CD4-positive, alpha-beta T cell (primary cell): ENCODE measurements at regions not wholly inside any gene's neighbourhood (a gene's known extent, or its start where the extent isn't known, plus 50 kb on each side); places are given as distances from the start of the nearest gene placed in this dataset.
"Not testable (repeated sequence)": the region's sequence is repeated elsewhere in the genome, so short reads cannot be mapped to it uniquely, and the experiment has no call there.

Source experiments
- ATAC-seq: fragments of 200-7000 bp; cut with Tn5 transposase; one replicate; pipeline ENCODE4 v1.10.0; 2022; ENCODE audit warnings: mild to moderate bottlenecking; ENCODE audit not compliant: poor library complexity
- CTCF ChIA-PET: fragments of 350-600 bp; sonication (Branson Sonifier 250); formaldehyde crosslinking; loops from one replicate; lab custom pipeline; 2021; ENCODE audit warnings: antibody characterized with exemption, inconsistent platforms; lab: Charles Lee
- POLR2A ChIA-PET: fragments of 350-600 bp; sonication (Branson Sonifier 250); formaldehyde crosslinking; loops from one replicate; lab custom pipeline; 2021; ENCODE audit warnings: antibody characterized with exemption, inconsistent platforms; lab: Charles Lee
- DNase-seq, 14 experiments: peaks; one replicate each; pipeline ENCODE4 v3.0.0-alpha.2; 2013 to 2020; ENCODE audit warnings: mixed read lengths in 2 of 14
- H3K27ac ChIP-seq, 2 donors: one replicate each; pipeline versions ENCODE4 v1.5.1 to v1.7.0; 2013; ENCODE audit warnings: low read length in 2 of 2, low read depth in 1 of 2, mild to moderate bottlenecking in 1 of 2
- H3K27me3 ChIP-seq, 2 experiments: 1 replicate in 1 of 2; 2 replicates in 1 of 2; pipeline versions ENCODE4 v1.6.1 to v1.7.0; 2013; ENCODE audit warnings: low read length in 2 of 2, control low read depth in 1 of 2, mild to moderate bottlenecking in 1 of 2, moderate library complexity in 1 of 2; ENCODE audit not compliant: insufficient read depth in 2 of 2, control insufficient read depth in 1 of 2
- H3K36me3 ChIP-seq: one replicate; pipeline ENCODE4 v1.6.1; 2013; ENCODE audit warnings: low read length, control low read depth; ENCODE audit not compliant: insufficient read depth
- H3K4me1 ChIP-seq: one replicate; pipeline ENCODE4 v1.6.1; 2013; ENCODE audit warnings: low read length, control low read depth; ENCODE audit not compliant: insufficient read depth
- H3K4me3 ChIP-seq: one replicate; pipeline ENCODE4 v1.5.1; 2013; ENCODE audit warnings: mild to moderate bottlenecking, low read length, moderate library complexity
- H3K9me3 ChIP-seq, 2 experiments: 1 replicate in 1 of 2; 2 replicates in 1 of 2; pipeline versions ENCODE4 v1.6.1 to v1.7.0; 2013; ENCODE audit warnings: low read length in 2 of 2, mild to moderate bottlenecking in 2 of 2, control low read depth in 1 of 2, moderate library complexity in 1 of 2; ENCODE audit not compliant: control insufficient read depth in 1 of 2, insufficient read depth in 1 of 2
- H3K27ac Mint-ChIP-seq: one replicate; pipeline ENCODE4 v1.8.0; 2020; ENCODE audit warnings: mixed read lengths
- H3K27me3 Mint-ChIP-seq: one replicate; pipeline ENCODE4 v1.8.0; 2021; ENCODE audit warnings: mixed read lengths
- H3K36me3 Mint-ChIP-seq: one replicate; pipeline ENCODE4 v1.8.0; 2021; ENCODE audit warnings: low read depth, mixed read lengths
- H3K4me1 Mint-ChIP-seq: one replicate; pipeline ENCODE4 v1.8.0; 2021; ENCODE audit warnings: low read depth, mixed read lengths
- H3K4me3 Mint-ChIP-seq: one replicate; pipeline ENCODE4 v1.8.0; 2020; ENCODE audit warnings: mild to moderate bottlenecking, mixed read lengths
- H3K9me3 Mint-ChIP-seq: one replicate; pipeline ENCODE4 v1.8.0; 2020; ENCODE audit warnings: mixed read lengths
- CTCF ChIP-seq: fragments of 200-600 bp; IDR thresholded peaks from one replicate; pipeline ENCODE4 v1.8.0; 2022; ENCODE audit warnings: antibody characterized with exemption, mild to moderate bottlenecking
- intact Hi-C, 2 experiments: fragments of 100-400 bp; cut with DNase I in 1 of 2; cut with micrococcal nuclease in 1 of 2; formaldehyde crosslinking; loops; one replicate each; pipeline versions ENCODE4 v1.15.1 to v1.9.0; 2023 to 2025; cut with DNase I, micrococcal nuclease

GRCh38 chr11:69587454-69588090 lies 53.4 kb upstream of the CCND1 start:
- no peak overlapping the region for H3K4me3 Mint-ChIP-seq

GRCh38 chr11:69588270-69588669 lies 52.7 kb upstream of the CCND1 start:
- ATAC-seq: no peak
- H3K9me3 ChIP-seq: peaks cover 0 to 4% of the 10 kb centered on the region in 2 experiments
- POLR2A ChIA-PET: no interaction called here
- H3K36me3 ChIP-seq: no peaks in the 10 kb centered on the region
- no peaks in the 10 kb centered on the region for H3K4me1 ChIP-seq
- CTCF ChIA-PET: no interaction called here
- H3K4me3 ChIP-seq: no peak overlapping the region
- Mint-ChIP-seq H3K27ac (no peak overlapping the region), H3K36me3 (no peaks in the 10 kb centered on the region), H3K4me3 (no peak overlapping the region), H3K9me3 (no peaks in the 10 kb centered on the region), H3K27me3 (peaks cover 10% of the 10 kb centered on the region), H3K4me1 (no peaks in the 10 kb centered on the region)
- H3K27me3 ChIP-seq: no peaks in the 10 kb centered on the region
- intact Hi-C loops: no loop called here
- no peak for TF ChIP-seq CTCF
- no peak for DNase-seq
- no peak overlapping the region for H3K27ac ChIP-seq

More at GRCh38 chr11:69587454-69588090, 53.4 kb upstream of the CCND1 start:
- no peaks in the 10 kb centered on the region for H3K36me3 ChIP-seq
- no peak overlapping the region for H3K4me3 ChIP-seq
- no peak for TF ChIP-seq CTCF
- no peaks in the 10 kb centered on the region for H3K4me1 ChIP-seq
- intact Hi-C loops: no loop called here
- H3K36me3 Mint-ChIP-seq: no peaks in the 10 kb centered on the region
- no peaks in the 10 kb centered on the region for H3K4me1 Mint-ChIP-seq
- peaks cover 10% of the 10 kb centered on the region for H3K27me3 Mint-ChIP-seq
- ATAC-seq (no peak), DNase-seq (no peak)
- POLR2A ChIA-PET: no interaction called here
- no peak overlapping the region for H3K27ac Mint-ChIP-seq
- CTCF ChIA-PET: no interaction called here
- no peaks in the 10 kb centered on the region for H3K9me3 Mint-ChIP-seq
- H3K9me3 ChIP-seq: peaks cover 0 to 4% of the 10 kb centered on the region in 2 experiments
- H3K27me3 ChIP-seq: no peaks in the 10 kb centered on the region
- no peak overlapping the region for H3K27ac ChIP-seq

GRCh38 chr11:69590088-69590487 lies 50.9 kb upstream of the CCND1 start:
- H3K9me3 ChIP-seq, ATAC-seq, H3K27ac ChIP-seq, H3K4me3 ChIP-seq, H3K9me3 Mint-ChIP-seq, POLR2A ChIA-PET, H3K27ac Mint-ChIP-seq, H3K36me3 ChIP-seq, intact Hi-C loops, H3K4me3 Mint-ChIP-seq, H3K36me3 Mint-ChIP-seq, H3K27me3 ChIP-seq, CTCF ChIA-PET, H3K4me1 ChIP-seq, DNase-seq, H3K4me1 Mint-ChIP-seq: not testable (repeated sequence)
- peaks cover 10% of the 10 kb centered on the region for H3K27me3 Mint-ChIP-seq
